ENCODE measurements at regions not wholly inside any gene's neighbourhood (a gene's known extent, or its start where the extent isn't known, plus 50 kb on each side); places are given as distances from the start of the nearest gene placed in this dataset.

- FAIRE-seq (no peak), DNase-seq (no peak)
- intact Hi-C loops (cut with DNase I), result no loop called here
- H3K9ac ChIP-seq (ENCODE audit: low read length in 3 of 3), result no peak overlapping the region
- no peak for TF ChIP-seq CTCF (IDR thresholded peaks at IDR 0.05; ENCODE audit: borderline replicate concordance, extremely low read depth, insufficient read depth)
- H3K36me3 ChIP-seq (ENCODE audit: control insufficient read depth in 2 of 3, insufficient read depth in 3 of 3, low read length in 3 of 3), result no peaks in the 10 kb centered on the region
- no peaks in the 10 kb centered on the region for H3K27me3 ChIP-seq (ENCODE audit: control insufficient read depth, insufficient read depth, low read length)
- no peak overlapping the region for H3K4me3 ChIP-seq (ENCODE audit: low read length in 3 of 3)
- no peaks in the 10 kb centered on the region for H3K4me1 ChIP-seq (ENCODE audit: control insufficient read depth in 2 of 3, insufficient read depth in 2 of 3, low read depth in 1 of 3, low read length in 3 of 3)
- H3K9me3 ChIP-seq (ENCODE audit: control insufficient read depth in 2 of 3, insufficient read depth in 1 of 3, low read length in 3 of 3), result no peaks in the 10 kb centered on the region
- H3K27ac ChIP-seq (ENCODE audit: low read depth in 2 of 2, low read length in 2 of 2), result no peak overlapping the region
These were observed 88.2 kb upstream of the FRMD6 start for GRCh38 chr14:51563560-51563959.

- peak in 1 of 5 donors; percentile 14 for DNase-seq
- no peaks in the 10 kb centered on the region for H3K9me3 ChIP-seq (ENCODE audit: control insufficient read depth in 2 of 3, insufficient read depth in 1 of 3, low read length in 3 of 3)
- no peaks in the 10 kb centered on the region for H3K36me3 ChIP-seq (ENCODE audit: control insufficient read depth in 2 of 3, insufficient read depth in 3 of 3, low read length in 3 of 3)
- intact Hi-C loops (cut with DNase I), result no loop called here
- no peak overlapping the region for H3K27ac ChIP-seq (ENCODE audit: low read depth in 2 of 2, low read length in 2 of 2)
- no peaks in the 10 kb centered on the region for H3K27me3 ChIP-seq (ENCODE audit: control insufficient read depth, insufficient read depth, low read length)
- H3K4me1 ChIP-seq (ENCODE audit: control insufficient read depth in 2 of 3, insufficient read depth in 2 of 3, low read depth in 1 of 3, low read length in 3 of 3), result no peaks in the 10 kb centered on the region
- TF ChIP-seq CTCF (IDR thresholded peaks at IDR 0.05; ENCODE audit: borderline replicate concordance, extremely low read depth, insufficient read depth), result no peak
- no peak for FAIRE-seq
- H3K4me3 ChIP-seq (ENCODE audit: low read length in 3 of 3), result no peak overlapping the region
- no peak overlapping the region for H3K9ac ChIP-seq (ENCODE audit: low read length in 3 of 3)
These were observed 87.2 kb upstream of the FRMD6 start for GRCh38 chr14:51564460-51564859.

GRCh38 chr14:51564986-51565604 lies 86.6 kb upstream of the FRMD6 start:
- Histone ChIP-seq H3K4me3 (ENCODE audit: low read length in 3 of 3) (no peak overlapping the region), H3K27me3 (ENCODE audit: control insufficient read depth, insufficient read depth, low read length) (no peaks in the 10 kb centered on the region), H3K9me3 (ENCODE audit: control insufficient read depth in 2 of 3, insufficient read depth in 1 of 3, low read length in 3 of 3) (no peaks in the 10 kb centered on the region), H3K4me1 (ENCODE audit: control insufficient read depth in 2 of 3, insufficient read depth in 2 of 3, low read depth in 1 of 3, low read length in 3 of 3) (no peaks in the 10 kb centered on the region), H3K27ac (ENCODE audit: low read depth in 2 of 2, low read length in 2 of 2) (no peak overlapping the region), H3K36me3 (ENCODE audit: control insufficient read depth in 2 of 3, insufficient read depth in 3 of 3, low read length in 3 of 3) (no peaks in the 10 kb centered on the region), H3K9ac (ENCODE audit: low read length in 3 of 3) (no peak overlapping the region)
- no peak for TF ChIP-seq CTCF (IDR thresholded peaks at IDR 0.05; ENCODE audit: borderline replicate concordance, extremely low read depth, insufficient read depth)
- intact Hi-C loops (cut with DNase I), result no loop called here
- DNase-seq, result peak in 1 of 5 donors; percentile 24
- FAIRE-seq, result no peak

Measured in kidney (tissue), 13 donors.